Muscle of arm (tissue), 1 donor: ENCODE measurements at regions not wholly inside any gene's neighbourhood (a gene's known extent, or its start where the extent isn't known, plus 50 kb on each side); places are given as distances from the start of the nearest gene placed in this dataset.

Experiments
- DNase-seq: peaks from one replicate; pipeline ENCODE4 v3.0.0-alpha.2; 2013

DNA sequence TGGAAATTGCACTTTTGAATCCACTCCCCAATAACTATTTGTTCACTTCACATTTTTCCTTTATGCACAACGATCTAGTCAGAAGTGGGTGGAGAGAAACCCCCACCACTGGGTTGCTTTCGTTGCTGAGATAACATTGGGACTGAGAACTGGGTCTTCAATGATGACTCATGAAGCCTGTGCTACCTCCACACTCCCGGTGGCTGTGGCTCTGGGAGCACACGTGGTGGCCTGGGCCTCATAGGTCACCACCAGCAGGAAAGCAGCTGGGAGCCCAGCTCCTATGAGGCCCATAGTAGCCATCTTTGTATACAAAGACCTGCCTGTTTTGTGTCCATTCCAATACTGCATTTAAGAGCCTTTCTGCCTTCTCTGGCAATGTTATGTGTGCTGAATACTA, 178.0 kb upstream of the SASH1 start:
- no peak for DNase-seq

DNA sequence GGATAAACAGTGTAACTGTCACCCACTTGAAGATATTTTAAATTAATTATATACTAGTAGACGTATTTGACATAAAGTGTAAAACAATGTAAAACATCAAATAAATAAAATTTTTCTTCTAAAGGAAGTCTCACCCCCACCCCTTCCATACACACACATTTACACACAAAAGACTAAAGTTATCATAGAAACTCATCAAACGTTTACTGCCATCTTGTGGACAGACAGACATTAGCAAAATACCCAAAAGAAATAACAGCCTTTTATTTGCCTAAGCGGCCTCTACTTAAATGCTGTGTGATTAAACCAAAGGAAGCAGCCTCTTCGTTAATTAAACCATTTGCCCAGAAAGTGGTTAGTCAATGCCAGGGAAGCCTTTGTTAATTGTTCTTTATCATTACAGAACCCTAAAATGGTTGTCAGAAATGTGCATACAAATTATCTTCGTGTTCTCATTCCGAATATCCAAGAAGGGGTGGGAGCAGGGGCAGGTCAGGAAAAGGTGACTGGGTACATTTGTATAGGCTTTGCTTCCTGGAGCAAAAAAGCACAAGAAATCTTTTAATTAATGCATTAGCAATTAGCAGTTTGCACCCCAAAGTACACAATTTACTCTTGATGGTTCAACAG, 176.2 kb upstream of the SASH1 start:
- peak; percentile 51 for DNase-seq

DNA sequence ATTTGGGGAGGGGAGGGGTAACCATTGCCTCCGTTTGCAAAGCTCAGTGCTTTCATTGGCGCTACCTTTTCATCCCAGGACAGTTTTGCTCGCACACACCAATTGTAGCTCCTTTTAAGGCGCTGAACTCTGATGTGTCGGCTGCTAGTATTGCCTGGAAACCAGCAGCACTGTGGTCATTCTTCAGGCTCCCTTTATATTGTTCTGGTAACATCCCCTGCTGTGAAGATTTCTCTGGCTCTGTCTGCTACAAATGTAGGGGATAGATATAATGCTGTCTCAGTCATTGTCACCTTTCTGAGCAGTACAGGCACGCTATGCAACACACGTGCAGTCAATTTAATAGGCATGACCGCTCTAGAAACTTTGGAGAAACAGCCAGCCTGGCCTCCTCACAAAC, 172.9 kb upstream of the SASH1 start:
- no peak for DNase-seq

DNA sequence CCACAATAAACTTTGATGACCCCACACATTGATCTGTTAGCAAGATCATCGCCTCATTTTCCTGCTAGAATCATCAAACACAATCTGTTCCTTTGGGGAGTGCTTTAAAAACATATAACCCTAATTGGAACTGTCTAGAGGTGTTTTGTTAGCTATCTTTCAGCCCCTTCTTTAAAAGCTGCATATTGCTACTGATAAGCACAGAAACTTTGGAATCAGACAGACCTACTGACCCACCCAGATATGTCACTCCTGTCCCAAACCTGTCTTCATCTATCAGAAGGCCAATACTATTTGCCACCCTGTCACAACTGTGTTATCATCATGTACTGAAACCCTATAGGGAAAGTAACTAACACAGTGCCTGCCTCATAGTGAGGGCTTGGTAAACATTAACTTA, 172.4 kb upstream of the SASH1 start:
- no peak for DNase-seq

DNA sequence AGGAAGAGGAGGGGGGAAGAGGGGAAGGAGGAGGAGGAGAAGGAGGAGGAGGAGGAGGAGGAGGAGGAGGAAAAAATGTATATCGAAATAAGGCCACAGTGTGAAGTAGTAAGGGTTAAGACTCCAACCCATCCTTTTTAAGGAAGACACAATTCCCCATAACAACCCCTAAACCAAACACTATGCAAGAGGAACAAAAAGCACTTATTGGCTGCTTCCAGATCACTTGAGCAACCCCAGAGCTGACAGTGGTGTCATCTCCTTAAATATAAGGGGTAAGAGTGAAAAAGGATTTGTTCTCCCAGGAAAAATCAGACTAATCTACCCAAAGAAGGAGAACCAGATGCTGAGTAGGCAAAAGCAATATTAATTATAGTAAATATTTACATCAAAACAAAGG, 169.1 kb upstream of the SASH1 start:
- no peak for DNase-seq

DNA sequence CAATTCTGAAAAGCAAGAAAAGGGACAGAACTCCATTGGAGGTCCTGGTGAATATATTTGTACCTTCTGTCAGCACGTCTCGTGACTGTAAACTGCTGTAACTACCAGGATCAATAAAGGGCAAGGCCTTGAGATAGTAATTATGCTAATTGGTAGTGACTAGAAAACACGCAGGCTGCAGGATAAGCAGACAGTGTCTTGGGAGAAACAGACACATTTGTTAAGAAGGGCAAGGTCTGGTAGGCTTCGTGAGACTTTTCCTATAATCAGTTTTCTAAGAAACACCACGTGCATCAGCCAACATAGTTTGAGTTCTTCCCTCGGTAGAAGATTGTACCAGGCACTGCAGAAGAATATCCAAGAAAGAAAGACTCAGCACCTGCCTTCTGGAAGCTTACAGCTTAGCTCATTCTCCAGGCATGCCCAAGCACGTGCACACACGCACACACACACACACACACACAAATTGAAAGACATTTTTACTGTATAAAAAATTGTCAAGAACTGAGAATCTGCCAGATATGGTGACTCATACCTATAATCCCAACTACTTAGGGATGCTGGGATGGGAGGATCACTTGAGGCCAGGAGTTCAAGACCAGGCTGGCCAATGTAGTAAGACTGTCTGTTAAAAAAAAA, 167.0 kb upstream of the SASH1 start:
- DNase-seq = no peak

DNA sequence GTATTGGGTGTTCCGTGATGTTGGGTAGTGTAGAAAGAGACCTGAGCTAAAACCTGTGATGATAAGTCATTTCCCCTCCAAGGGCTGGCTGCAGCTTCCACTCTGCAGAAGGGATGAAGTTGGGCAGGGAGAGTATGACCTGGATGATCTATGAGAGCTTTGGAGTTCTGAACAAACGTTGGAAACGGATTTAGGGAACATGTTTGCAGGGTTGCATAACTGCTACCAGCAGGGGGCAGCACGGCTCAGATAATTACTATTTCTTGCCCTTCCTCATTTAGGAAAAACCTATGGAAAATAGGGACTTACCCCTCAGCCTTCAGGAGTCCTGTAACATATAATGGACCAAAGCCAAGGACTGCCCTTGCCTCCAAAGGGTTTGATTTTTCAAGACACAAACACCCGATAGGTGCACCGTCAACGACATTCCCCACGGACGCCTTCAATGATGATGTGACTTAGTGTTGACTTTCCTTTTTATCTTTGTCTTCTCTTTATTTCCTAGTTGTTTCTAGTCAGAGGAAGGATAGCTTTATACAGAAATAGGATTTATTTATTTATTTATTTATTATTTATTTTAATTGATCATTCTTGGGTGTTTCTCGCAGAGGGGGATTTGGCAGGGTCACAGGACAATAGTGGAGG, 164.9 kb upstream of the SASH1 start:
- peak; percentile 69 for DNase-seq

DNA sequence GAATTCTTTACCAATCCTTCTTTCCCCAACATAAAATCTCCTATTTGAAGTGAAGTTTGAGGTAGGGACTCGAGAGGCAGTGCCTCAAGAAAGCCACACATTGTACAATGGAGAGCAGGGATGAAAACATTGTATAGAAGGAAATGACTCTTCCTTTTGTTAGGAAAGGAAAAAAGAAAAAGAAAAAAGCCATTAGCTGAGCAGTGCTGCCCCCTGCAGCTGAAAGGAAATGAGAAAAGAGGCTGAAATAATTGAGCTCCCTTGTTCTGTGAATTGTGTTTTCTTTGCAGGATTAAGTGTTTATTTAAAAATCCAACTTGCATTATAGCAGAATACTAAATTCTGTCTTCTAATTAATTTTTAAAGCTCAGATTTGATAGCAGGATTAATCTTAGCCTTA, 162.9 kb upstream of the SASH1 start:
- no peak for DNase-seq

DNA sequence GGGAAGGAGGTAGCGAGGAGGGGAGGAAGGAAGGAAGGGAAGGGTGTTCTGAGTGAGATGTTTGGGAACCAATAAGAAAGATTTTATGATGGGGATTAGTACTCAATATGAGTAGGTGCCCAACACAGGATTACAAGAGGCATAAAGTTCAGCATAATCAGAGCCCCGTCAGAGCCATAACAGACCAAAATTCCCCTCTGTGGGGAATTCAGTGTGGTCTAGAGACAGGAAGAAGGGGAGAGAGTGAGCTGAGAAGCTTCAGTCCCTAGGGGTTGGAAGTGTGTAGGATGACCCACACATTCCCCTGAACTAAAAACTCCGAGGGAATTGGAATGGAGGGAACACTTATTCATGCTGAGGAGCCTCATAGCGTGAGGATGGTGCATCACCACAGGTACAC, 160.3 kb upstream of the SASH1 start:
- DNase-seq = no peak

DNA sequence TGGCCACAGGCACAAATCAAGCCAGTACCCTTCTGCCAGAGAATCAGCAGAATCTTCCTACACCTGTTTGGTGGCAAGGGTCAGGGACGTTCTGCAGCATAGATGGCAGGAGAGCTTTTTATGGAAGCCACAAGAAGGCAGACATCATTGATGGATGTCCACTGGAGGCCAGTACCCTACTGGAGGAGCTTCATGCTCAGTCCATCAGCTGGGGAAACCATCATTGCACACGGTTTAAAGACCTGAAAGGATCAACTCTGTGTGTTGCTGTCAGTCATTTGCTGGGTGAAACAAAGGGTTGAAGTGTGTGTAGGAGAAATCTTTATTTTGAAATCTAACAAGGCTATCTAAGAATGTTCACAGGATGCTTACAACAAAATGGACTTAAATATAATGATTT, 158.9 kb upstream of the SASH1 start:
- no peak for DNase-seq

DNA sequence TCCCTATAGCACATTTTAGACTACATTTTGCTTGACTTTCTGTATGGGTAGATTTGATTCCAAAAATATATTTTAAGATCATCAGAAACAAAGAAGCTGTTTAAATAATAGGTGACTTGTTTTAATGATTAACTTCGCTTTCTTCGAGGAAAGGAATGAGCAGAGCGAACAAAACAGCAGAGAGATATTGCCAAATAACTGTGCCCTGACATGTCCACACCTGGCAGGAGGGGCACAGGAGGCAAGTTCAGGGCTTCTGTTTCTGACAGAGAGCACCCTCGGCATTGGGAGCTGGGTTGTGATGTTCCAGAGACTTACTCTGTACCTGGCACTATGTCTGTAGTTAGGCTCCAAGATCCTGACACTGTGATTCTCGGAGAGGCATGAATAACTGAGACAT, 155.7 kb upstream of the SASH1 start:
- no peak for DNase-seq

DNA sequence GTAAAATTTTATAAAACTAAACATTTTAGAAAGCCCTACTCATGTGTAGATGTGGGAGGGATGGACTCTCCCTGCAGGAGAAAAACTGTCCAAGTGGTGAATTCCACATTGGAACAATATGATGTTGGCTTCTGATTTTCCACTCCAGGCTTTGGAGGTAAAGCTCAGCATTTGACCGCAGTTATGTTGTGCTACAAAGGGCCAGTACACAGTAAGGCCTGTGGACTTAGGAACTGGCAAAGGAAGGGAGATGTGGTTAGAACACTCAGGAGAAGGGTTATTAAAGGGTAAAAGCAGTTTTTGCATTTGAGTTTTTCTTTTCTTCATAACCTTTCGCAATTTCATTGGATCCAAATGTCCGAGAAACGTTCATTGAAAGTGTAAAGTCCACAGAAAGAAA, 150.3 kb upstream of the SASH1 start:
- DNase-seq = no peak

DNA sequence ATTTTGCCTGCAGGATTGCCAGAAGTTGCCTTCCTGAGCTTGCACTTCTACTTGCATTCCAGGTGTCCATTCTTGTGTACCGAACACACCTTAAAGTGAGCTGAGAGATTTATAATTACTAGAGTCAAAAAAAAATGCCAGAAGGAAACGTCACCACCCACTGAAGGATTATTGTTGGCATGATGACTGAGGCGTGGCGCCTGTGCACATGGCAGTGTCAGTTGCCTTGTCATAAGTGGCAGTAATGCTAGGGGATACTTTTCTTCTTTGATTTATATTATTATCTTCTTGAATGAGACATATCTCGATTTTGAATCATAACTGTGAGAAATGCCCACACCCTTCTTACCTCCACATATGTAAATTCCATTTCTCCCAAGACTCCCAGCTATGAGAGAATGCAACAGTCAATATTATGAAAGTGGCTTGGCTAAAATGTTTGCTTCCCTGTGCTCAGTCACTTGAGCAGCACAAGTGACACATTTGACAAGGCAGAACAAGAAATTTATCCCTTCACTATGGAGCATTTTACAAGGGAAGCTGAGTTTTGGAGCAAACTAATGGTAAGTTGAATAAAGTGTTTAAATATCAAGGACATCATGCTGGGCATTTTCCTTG, 149.5 kb upstream of the SASH1 start:
- no peak for DNase-seq

DNA sequence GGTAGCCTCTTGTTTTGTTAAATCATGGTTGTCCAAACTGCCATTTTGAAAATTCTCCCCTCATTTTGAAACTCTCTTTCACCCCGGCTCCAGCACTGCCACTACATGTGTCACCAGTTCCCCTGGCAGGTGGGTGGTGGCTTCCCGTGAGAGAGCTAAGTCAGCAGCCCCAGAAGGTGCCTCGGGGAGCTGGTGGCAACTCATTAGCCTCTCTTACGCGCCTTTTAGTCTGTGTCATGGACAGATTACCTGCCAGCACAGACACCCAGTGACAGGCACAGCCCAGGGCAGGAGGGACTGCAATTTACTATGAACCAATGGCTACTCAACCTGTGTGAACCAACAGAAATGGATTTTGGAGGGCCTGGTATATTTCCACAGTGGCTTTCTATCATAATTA, 147.1 kb upstream of the SASH1 start:
- no peak for DNase-seq

DNA sequence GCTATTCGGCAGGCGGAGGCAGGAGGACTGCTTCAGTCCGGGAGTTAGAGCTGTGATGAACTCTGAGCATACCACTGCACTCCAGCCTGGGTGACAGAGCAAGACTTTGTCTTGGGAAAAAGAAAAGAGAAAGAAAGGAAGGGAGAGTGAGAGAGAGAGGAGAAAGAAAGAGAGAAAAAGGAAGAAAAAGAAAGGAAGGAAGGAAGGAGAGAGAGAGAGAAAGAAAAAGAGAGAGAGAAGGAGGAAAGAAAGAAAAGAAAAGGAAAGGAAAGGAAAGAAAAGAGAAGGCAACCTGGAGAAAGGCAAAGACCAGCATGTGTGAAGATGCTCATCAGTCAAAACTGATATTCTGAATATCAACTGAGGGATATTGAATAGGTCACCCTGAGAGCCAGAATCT, 143.1 kb upstream of the SASH1 start:
- DNase-seq = no peak

DNA sequence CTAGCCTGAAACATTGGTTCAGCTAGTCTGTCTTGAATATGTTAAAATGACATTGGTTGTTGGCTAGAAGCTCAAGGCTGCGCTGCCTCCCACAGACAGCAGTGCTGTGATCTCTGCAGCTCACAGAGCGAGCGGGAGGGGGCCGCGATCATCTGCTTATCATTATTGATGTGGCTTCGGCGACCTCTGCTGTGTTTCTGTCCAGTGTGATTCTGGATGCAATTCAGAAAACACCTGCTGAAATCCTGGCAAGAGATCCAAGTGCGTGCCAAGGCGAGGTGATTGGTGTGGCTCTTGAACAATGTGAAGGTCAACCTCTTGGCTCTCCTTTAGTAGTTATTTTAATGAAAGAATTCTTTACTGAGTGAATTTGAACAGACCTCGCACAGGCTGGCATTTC, 142.3 kb upstream of the SASH1 start:
- DNase-seq = no peak

DNA sequence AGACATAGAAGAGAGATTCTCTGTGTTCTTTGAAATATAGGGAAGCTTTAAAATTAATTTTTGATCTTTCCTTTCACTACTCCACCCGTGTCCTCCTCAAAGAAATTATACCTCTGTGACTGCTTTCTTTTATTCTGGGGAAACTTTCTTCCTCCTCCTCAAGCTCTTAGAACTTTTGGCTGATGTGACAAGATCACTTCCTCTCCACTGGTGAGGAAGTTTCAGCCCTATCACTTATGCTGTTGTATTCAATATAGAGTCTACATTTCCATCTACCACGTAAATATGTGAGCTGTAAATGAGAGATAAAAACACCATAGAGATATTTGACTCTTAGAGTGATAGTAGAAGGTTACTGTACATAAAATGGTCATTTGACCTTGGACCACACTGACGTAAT, 141.9 kb upstream of the SASH1 start:
- DNase-seq = no peak

DNA sequence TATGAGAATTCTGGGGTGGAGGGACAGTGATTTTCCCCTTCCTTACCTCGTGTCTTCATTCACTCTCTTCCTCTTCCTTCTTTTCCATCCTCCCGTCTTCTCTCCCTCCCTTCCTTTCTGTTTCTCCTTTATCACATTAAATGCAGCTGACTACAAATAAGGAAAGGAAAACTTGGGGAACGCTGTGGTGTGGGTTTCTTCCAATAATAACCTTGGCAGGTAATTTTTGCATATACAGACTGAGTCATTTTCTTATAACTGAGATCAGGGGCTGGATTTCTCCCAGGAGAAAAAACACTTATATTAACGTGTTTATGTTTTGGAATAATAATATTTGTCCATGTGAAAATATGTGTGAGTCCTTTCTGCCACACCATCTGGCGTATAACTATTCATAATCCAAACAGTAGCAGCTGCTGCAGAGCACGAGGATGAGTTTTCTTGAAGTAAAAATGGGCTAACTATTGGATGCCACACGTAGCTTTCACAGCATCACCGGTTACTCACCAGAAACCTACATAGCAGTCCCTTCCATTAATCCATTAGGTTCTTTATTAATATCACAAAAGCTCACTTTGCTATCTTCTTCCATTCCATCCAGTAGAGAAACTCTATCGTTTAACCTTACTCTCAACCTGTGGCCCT, 139.2 kb upstream of the SASH1 start:
- DNase-seq = no peak

DNA sequence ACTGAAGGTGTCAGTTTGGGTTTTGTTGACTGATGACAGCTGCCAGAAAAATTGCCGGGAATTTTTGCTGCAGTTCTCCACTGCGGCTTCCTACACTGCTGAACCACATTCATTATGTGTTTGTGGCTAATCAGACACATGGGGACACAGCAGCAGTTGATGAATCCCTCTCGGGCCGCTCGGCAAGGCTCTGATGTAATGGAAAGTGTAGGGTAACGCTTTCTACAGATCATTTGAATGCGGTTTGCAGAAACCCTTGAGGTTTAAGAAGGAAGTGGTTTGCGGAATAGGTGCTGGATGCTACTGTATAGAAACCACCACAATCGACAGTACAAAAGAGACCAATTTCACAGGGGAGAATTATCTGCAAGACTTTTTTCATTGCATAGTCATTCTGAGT, 138.7 kb upstream of the SASH1 start:
- no peak for DNase-seq

DNA sequence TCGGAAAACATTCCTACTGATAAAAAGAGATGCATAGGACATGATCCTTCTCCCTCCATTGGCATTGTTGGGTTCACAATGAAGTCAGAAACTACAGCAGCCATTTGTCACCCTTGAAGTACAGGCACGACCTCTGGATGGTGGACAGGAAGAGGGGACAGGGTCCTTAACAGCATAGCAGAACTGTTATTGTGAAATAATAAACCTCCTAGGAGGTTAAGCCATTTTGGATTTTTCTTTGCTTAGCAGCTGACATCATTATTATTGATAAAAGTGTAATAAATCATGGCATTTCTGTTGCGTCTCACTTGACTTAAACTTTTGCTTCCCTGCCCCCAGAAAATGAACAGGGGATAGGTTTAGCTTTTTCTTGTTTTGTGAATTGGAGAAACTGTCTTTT, 134.3 kb upstream of the SASH1 start:
- no peak for DNase-seq

DNA sequence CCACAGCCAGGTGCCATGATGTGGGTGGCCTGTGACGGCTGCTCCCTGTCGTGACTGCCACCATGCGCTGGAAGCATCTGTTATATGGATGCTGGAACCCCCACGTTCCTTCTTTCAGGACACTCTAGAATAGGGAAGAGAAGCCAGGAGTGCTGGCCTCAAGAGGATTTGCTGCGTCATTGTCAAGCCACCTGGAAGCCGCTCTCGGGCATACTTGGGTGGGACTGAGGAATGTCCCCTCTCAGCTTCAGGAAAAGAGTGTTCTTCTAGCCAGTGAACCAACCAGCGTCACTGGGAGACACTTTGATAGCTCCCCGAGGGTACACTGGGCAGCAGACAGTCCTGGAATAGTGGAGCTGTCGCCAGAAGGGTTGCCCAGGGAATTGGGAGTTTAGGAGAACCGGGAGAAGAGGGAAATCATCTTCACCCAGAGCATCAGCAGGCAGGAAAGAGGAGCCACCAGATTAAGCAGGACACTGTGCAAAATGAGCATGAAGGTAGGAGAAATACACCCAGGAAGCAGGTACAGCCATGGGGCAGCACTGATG, 130.8 kb upstream of the SASH1 start:
- DNase-seq = no peak

DNA sequence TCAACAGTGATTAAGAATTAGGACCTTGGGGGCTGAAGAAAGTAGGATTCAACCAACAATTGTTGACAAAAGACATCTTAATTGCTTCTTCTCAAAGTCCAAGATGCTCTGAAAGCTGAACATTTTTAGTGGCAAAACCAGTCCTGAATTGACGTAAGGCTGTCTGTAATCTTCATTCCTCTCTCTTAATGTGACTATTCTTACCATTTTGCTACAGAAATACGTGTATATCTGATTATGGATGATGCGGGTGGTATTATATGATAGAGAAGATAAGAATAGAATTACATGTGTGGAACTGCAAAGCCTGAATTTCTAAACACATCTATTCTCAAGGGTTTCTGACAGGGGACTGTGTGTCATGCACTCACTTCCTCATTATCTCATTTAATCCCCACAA, 130.3 kb upstream of the SASH1 start:
- no peak for DNase-seq

DNA sequence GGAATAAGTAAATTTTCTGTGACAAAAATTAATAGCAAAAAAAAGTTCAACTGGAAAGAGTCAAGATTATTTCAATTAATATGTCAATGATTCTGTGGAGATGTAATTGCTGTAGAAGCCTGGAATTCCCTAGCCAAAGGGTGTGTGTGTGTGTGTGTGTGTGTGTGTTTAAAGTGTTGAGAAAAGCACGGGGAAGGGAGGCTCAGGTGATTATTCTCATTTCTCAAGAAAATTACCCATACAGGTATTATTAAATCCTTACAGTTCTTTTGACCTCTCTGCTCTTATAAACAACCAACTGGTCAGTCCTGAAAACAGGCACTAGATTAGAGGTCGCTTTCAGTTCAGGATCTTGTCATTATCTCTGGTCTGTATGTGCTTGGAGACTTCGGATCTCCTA, 129.3 kb upstream of the SASH1 start:
- DNase-seq = no peak
